ENCODE measurements at regions not wholly inside any gene's neighbourhood (a gene's known extent, or its start where the extent isn't known, plus 50 kb on each side); places are given as distances from the start of the nearest gene placed in this dataset.

- Histone ChIP-seq H3K4me2 (ENCODE audit: low read depth, low read length) (no peak overlapping the region), H3K9me2 (replicated peaks; ENCODE audit: insufficient read depth, low read length) (no peaks in the 10 kb centered on the region), H3F3A (ENCODE audit: insufficient read depth, low read length) (no peaks in the 10 kb centered on the region), H4K20me1 (ENCODE audit: insufficient read depth, low read length) (no peaks in the 10 kb centered on the region), H3K27ac (ENCODE audit: low read length) (no peak overlapping the region), H3K79me2 (ENCODE audit: low read length) (no peaks in the 10 kb centered on the region), H3K9ac (ENCODE audit: low read length) (no peak overlapping the region), H3K36me3 (replicated peaks; ENCODE audit: insufficient read depth, low read length) (no peaks in the 10 kb centered on the region), H3K4me1 (ENCODE audit: low read length) (no peaks in the 10 kb centered on the region), H3K9me3 (replicated peaks; ENCODE audit: insufficient read depth, low read length) (no peaks in the 10 kb centered on the region), H3K4me3 (ENCODE audit: low read length) (no peak overlapping the region), H2AFZ (ENCODE audit: low read length) (no peak overlapping the region), H3K27me3 (replicated peaks; ENCODE audit: insufficient read depth, low read length) (no peaks in the 10 kb centered on the region)
- no peak for TF ChIP-seq CTCF (IDR thresholded peaks at IDR 0.05; ENCODE audit: low read length)
- TF ChIP-seq EZH2 (optimal IDR thresholded peaks at IDR 0.05; ENCODE audit: low read depth, low read length): no peak
- no peak for TF ChIP-seq EZH2phosphoT487 (IDR thresholded peaks at IDR 0.05; ENCODE audit: low read length)
- no peak for DNase-seq
These were observed 272.7 kb upstream of the MAP3K7 start for GRCh38 chr6:90859612-90860011.

GRCh38 chr6:90859056-90859455 lies 272.2 kb upstream of the MAP3K7 start:
- DNase-seq: no peak
- H4K20me1 ChIP-seq (ENCODE audit: insufficient read depth, low read length): no peaks in the 10 kb centered on the region

GRCh38 chr6:90849686-90850085 lies 262.8 kb upstream of the MAP3K7 start:
- no peaks in the 10 kb centered on the region for H3K4me1 ChIP-seq (ENCODE audit: low read length)
- H4K20me1 ChIP-seq (ENCODE audit: insufficient read depth, low read length): no peaks in the 10 kb centered on the region
- no peak overlapping the region for H3K4me2 ChIP-seq (ENCODE audit: low read depth, low read length)
- no peaks in the 10 kb centered on the region for H3K9me2 ChIP-seq (replicated peaks; ENCODE audit: insufficient read depth, low read length)
- H3F3A ChIP-seq (ENCODE audit: insufficient read depth, low read length): no peaks in the 10 kb centered on the region
- no peak overlapping the region for H3K4me3 ChIP-seq (ENCODE audit: low read length)
- H3K27me3 ChIP-seq (replicated peaks; ENCODE audit: insufficient read depth, low read length): no peaks in the 10 kb centered on the region
- no peaks in the 10 kb centered on the region for H3K9me3 ChIP-seq (replicated peaks; ENCODE audit: insufficient read depth, low read length)
- no peaks in the 10 kb centered on the region for H3K36me3 ChIP-seq (replicated peaks; ENCODE audit: insufficient read depth, low read length)
- H3K79me2 ChIP-seq (ENCODE audit: low read length): no peaks in the 10 kb centered on the region
- no peak for DNase-seq
- TF ChIP-seq EZH2phosphoT487 (IDR thresholded peaks at IDR 0.05; ENCODE audit: low read length) (no peak), CTCF (IDR thresholded peaks at IDR 0.05; ENCODE audit: low read length) (no peak), EZH2 (optimal IDR thresholded peaks at IDR 0.05; ENCODE audit: low read depth, low read length) (no peak)
- no peak overlapping the region for H3K27ac ChIP-seq (ENCODE audit: low read length)
- H2AFZ ChIP-seq (ENCODE audit: low read length): no peak overlapping the region
- no peak overlapping the region for H3K9ac ChIP-seq (ENCODE audit: low read length)

More at GRCh38 chr6:90859056-90859455, 272.2 kb upstream of the MAP3K7 start:
- Histone ChIP-seq H3K4me2 (ENCODE audit: low read depth, low read length) (no peak overlapping the region), H3K4me3 (ENCODE audit: low read length) (no peak overlapping the region), H3K36me3 (replicated peaks; ENCODE audit: insufficient read depth, low read length) (no peaks in the 10 kb centered on the region), H3K9ac (ENCODE audit: low read length) (no peak overlapping the region), H3K4me1 (ENCODE audit: low read length) (no peaks in the 10 kb centered on the region), H3K27me3 (replicated peaks; ENCODE audit: insufficient read depth, low read length) (no peaks in the 10 kb centered on the region), H3F3A (ENCODE audit: insufficient read depth, low read length) (no peaks in the 10 kb centered on the region), H2AFZ (ENCODE audit: low read length) (no peak overlapping the region), H3K79me2 (ENCODE audit: low read length) (no peaks in the 10 kb centered on the region), H3K9me2 (replicated peaks; ENCODE audit: insufficient read depth, low read length) (no peaks in the 10 kb centered on the region), H3K27ac (ENCODE audit: low read length) (no peak overlapping the region), H3K9me3 (replicated peaks; ENCODE audit: insufficient read depth, low read length) (no peaks in the 10 kb centered on the region)
- TF ChIP-seq CTCF (IDR thresholded peaks at IDR 0.05; ENCODE audit: low read length) (no peak), EZH2 (optimal IDR thresholded peaks at IDR 0.05; ENCODE audit: low read depth, low read length) (no peak), EZH2phosphoT487 (IDR thresholded peaks at IDR 0.05; ENCODE audit: low read length) (no peak)

All from MM.1S (cell line).